HCT116 (cell line): ENCODE measurements at regions not wholly inside any gene's neighbourhood (a gene's known extent, or its start where the extent isn't known, plus 50 kb on each side); places are given as distances from the start of the nearest gene placed in this dataset.

Experiments
- ATAC-seq: fragments of 200-7000 bp; cut with Tn5 transposase; 2 replicates; pipeline ENCODE4 v1.9.1; 2020; ENCODE audit warnings: mild to moderate bottlenecking, moderate library complexity
- BruUV-seq: library from RNA; stranded (reverse); fragments of 400-500 nt; replicated peaks from 2 replicates; lab custom pipeline; 2021; lab: Mats Ljungman, UMichigan
- CTCF ChIA-PET: fragments of 300-600 bp; sonication (Branson Sonifier 250); formaldehyde crosslinking; loops from one replicate; lab custom pipeline; 2021; ENCODE audit warnings: antibody characterized with exemption; lab: Charles Lee
- POLR2A ChIA-PET: fragments of 300-600, 350-600 bp; sonication (Branson Sonifier 250); formaldehyde crosslinking; loops from one replicate; lab custom pipeline; 2021; ENCODE audit warnings: antibody characterized with exemption; lab: Charles Lee
- RAD21 ChIA-PET, 2 experiments: fragments of 300-600 bp; sonication (Branson Sonifier 250); formaldehyde crosslinking; loops; one replicate each; lab custom pipeline; 2023; ENCODE audit warnings: low total read pairs in 2 of 2; ENCODE audit not compliant: uncharacterized antibody in 2 of 2, unreplicated experiment in 2 of 2, low non-redundant PET in 1 of 2; lab: Charles Lee
- DNase-seq: peaks from one replicate; pipeline ENCODE4 v3.0.0-alpha.2; 2010; ENCODE audit warnings: low read depth, low spot score
- H2AFZ ChIP-seq: fragments of 200-600 bp; shearing (Covaris generic), sonication (generic); 2 replicates; pipeline ENCODE4 v1.6.1; 2017; ENCODE audit warnings: low read depth, mixed run types, mixed read lengths, antibody characterized with exemption, low read length; ENCODE audit not compliant: poor library complexity, severe bottlenecking
- H3K27ac ChIP-seq: 2 replicates; pipeline ENCODE4 v1.5.1; 2012; ENCODE audit warnings: low read depth, low read length
- H3K27me3 ChIP-seq: fragments of 200-600 bp; sonication (generic); 2 replicates; pipeline ENCODE4 v1.6.1; 2016; ENCODE audit warnings: mixed run types, low read length, mixed read lengths; ENCODE audit not compliant: insufficient read depth
- H3K36me3 ChIP-seq, 2 experiments: fragments of 200-500 bp in 1 of 2; fragments of 200-600 bp in 1 of 2; sonication (Bioruptor generic) in 1 of 2; sonication (generic) in 1 of 2; 2 replicates each; pipeline versions ENCODE4 v1.5.1 to v1.6.1; 2014 to 2016; ENCODE audit warnings: low read length in 2 of 2, inconsistent platforms in 1 of 2, mixed read lengths in 1 of 2, mixed run types in 1 of 2; ENCODE audit not compliant: insufficient read depth in 2 of 2, control insufficient read depth in 1 of 2
- H3K4me1 ChIP-seq, 2 experiments: fragments of 200-600 bp in 1 of 2; sonication (generic) in 1 of 2; 2 replicates each; pipeline versions ENCODE4 v1.5.1 to v1.6.1; 2012 to 2017; ENCODE audit warnings: low read length in 2 of 2, inconsistent platforms in 1 of 2, mild to moderate bottlenecking in 1 of 2, mixed read lengths in 1 of 2, mixed run types in 1 of 2, moderate library complexity in 1 of 2; ENCODE audit not compliant: insufficient read depth in 2 of 2, control insufficient read depth in 1 of 2
- H3K4me2 ChIP-seq: fragments of 200-600 bp; sonication (generic); 2 replicates; pipeline ENCODE4 v1.6.1; 2017; ENCODE audit warnings: mixed run types, low read length, mixed read lengths
- H3K4me3 ChIP-seq, 2 experiments: fragments of 200-600 bp in 1 of 2; sonication (generic) in 1 of 2; replicated peaks in 1 of 2; 2 replicates each; pipeline ENCODE4 v1.5.1; 2011 to 2016; ENCODE audit warnings: low read length in 2 of 2, control low read depth in 1 of 2, low read depth in 1 of 2, mild to moderate bottlenecking in 1 of 2, mixed read lengths in 1 of 2, mixed run types in 1 of 2
- H3K79me2 ChIP-seq: fragments of 200-600 bp; sonication (generic); 2 replicates; pipeline ENCODE4 v1.6.1; 2017; ENCODE audit warnings: mild to moderate bottlenecking, mixed run types, low read length, moderate library complexity, mixed read lengths; ENCODE audit not compliant: insufficient read depth
- H3K9ac ChIP-seq: fragments of 200-600 bp; sonication (generic); 2 replicates; pipeline ENCODE4 v1.6.1; 2016; ENCODE audit warnings: low read length, mixed read lengths
- H3K9me2 ChIP-seq: fragments of 200-600 bp; sonication (generic), shearing (Covaris generic); 2 replicates; pipeline ENCODE4 v1.6.1; 2017; ENCODE audit warnings: mixed run types, mild to moderate bottlenecking, moderate library complexity; ENCODE audit not compliant: insufficient read depth
- H3K9me3 ChIP-seq, 2 experiments: fragments of 200-500 bp in 1 of 2; fragments of 200-600 bp in 1 of 2; sonication (Bioruptor generic) in 1 of 2; sonication (generic) in 1 of 2; 2 replicates each; pipeline ENCODE4 v1.6.1; 2014 to 2017; ENCODE audit warnings: low read length in 2 of 2, mixed read lengths in 2 of 2, inconsistent platforms in 1 of 2, low read depth in 1 of 2, mild to moderate bottlenecking in 1 of 2, mixed run types in 1 of 2, moderate library complexity in 1 of 2; ENCODE audit not compliant: control insufficient read depth in 1 of 2, insufficient read depth in 1 of 2
- H4K20me1 ChIP-seq: fragments of 200-600 bp; sonication (generic), shearing (Covaris generic); 2 replicates; pipeline ENCODE4 v1.6.1; 2017; ENCODE audit warnings: mixed run types, mild to moderate bottlenecking, moderate library complexity; ENCODE audit not compliant: insufficient read depth
- ATF3 ChIP-seq: IDR thresholded peaks from 2 replicates; pipeline ENCODE4 v1.6.1; 2012
- CBX3 ChIP-seq: IDR thresholded peaks from 2 replicates; pipeline ENCODE4 v1.6.1; 2012; ENCODE audit warnings: low read depth
- CEBPB ChIP-seq: IDR thresholded peaks from 2 replicates; pipeline ENCODE4 v1.6.1; 2012; ENCODE audit warnings: low read depth
- CTCF ChIP-seq, 3 experiments: fragments of 200-600 bp in 1 of 3; sonication (generic) in 1 of 3; IDR thresholded peaks in 2 of 3; conservative IDR thresholded peaks in 1 of 3; 2 replicates each; pipeline ENCODE4 v1.5.1; 2012 to 2017; ENCODE audit warnings: low read depth in 2 of 3, low read length in 2 of 3, antibody characterized with exemption in 1 of 3, borderline replicate concordance in 1 of 3, control low read depth in 1 of 3, mild to moderate bottlenecking in 1 of 3, mixed read lengths in 1 of 3, mixed run types in 1 of 3, moderate library complexity in 1 of 3; ENCODE audit not compliant: insufficient read depth in 1 of 3
- ELF1 ChIP-seq: IDR thresholded peaks from 2 replicates; pipeline ENCODE4 v1.6.1; 2012; ENCODE audit warnings: low read depth, borderline replicate concordance
- EZH2 ChIP-seq: fragments of 200-600 bp; sonication (generic); IDR thresholded peaks from 2 replicates; pipeline ENCODE4 v1.6.1; 2017; ENCODE audit warnings: antibody characterized with exemption, mixed run types
- EZH2phosphoT487 ChIP-seq: fragments of 200-600 bp; IDR thresholded peaks from 2 replicates; pipeline ENCODE4 v1.6.1; 2018; ENCODE audit warnings: antibody characterized with exemption, borderline replicate concordance
- FOSL1 ChIP-seq: IDR thresholded peaks from 2 replicates; pipeline ENCODE4 v1.6.1; 2012; ENCODE audit warnings: low read depth
- JUND ChIP-seq: IDR thresholded peaks from 2 replicates; pipeline ENCODE4 v1.6.1; 2012
- MAX ChIP-seq: IDR thresholded peaks from 2 replicates; pipeline ENCODE4 v1.6.1; 2012
- POLR2A ChIP-seq: IDR thresholded peaks from 2 replicates; pipeline ENCODE4 v1.7.0; 2011; ENCODE audit warnings: borderline replicate concordance; ENCODE audit not compliant: insufficient read depth, insufficient read length; ENCODE audit errors: extremely low read depth
- POLR2AphosphoS5 ChIP-seq: IDR thresholded peaks from 2 replicates; pipeline ENCODE4 v1.6.1; 2011; ENCODE audit warnings: mild to moderate bottlenecking, low read depth, low read length, moderate library complexity
- RAD21 ChIP-seq: IDR thresholded peaks from 2 replicates; pipeline ENCODE4 v1.6.1; 2012; ENCODE audit warnings: low read depth, mild to moderate bottlenecking
- SP1 ChIP-seq: IDR thresholded peaks from 2 replicates; pipeline ENCODE4 v1.6.1; 2012; ENCODE audit warnings: low read depth
- SRF ChIP-seq: IDR thresholded peaks from 2 replicates; pipeline ENCODE4 v1.6.1; 2012; ENCODE audit warnings: low read depth
- YY1 ChIP-seq: IDR thresholded peaks from 2 replicates; pipeline ENCODE4 v1.6.1; 2011; ENCODE audit warnings: low read length, low read depth, moderate library complexity, mild to moderate bottlenecking; ENCODE audit not compliant: insufficient replicate concordance; ENCODE audit errors: extremely low read depth
- ZBTB33 ChIP-seq: IDR thresholded peaks from 2 replicates; pipeline ENCODE4 v1.6.1; 2011; ENCODE audit warnings: mild to moderate bottlenecking, low read length, moderate library complexity; ENCODE audit not compliant: insufficient replicate concordance; ENCODE audit errors: extremely low read depth
- intact Hi-C: fragments of 100-400 bp; cut with micrococcal nuclease; formaldehyde crosslinking; loops from 2 replicates; pipeline ENCODE4 v1.10.0; 2022

GRCh38 chr6:86822747-86823146 lies 114.6 kb upstream of the HTR1E start:
- Histone ChIP-seq H3K79me2 (no peaks in the 10 kb centered on the region), H2AFZ (no peak overlapping the region), H3K9me3 (no peaks in the 10 kb centered on the region), H3K36me3 (no peaks in the 10 kb centered on the region), H3K4me1 (no peaks in the 10 kb centered on the region), H3K9me2 (no peaks in the 10 kb centered on the region), H3K4me2 (no peak overlapping the region), H4K20me1 (no peaks in the 10 kb centered on the region), H3K27me3 (no peaks in the 10 kb centered on the region), H3K4me3 (no peak overlapping the region), H3K27ac (no peak overlapping the region), H3K9ac (no peak overlapping the region)
- BruUV-seq = no TSS peak
- TF ChIP-seq FOSL1 (no peak), MAX (no peak), EZH2 (no peak), SRF (no peak), POLR2A (no peak), SP1 (no peak), YY1 (no peak), CBX3 (no peak), EZH2phosphoT487 (no peak), CTCF (IDR thresholded peaks at IDR 0.05 in 2 of 3, conservative IDR thresholded peaks at IDR 0.05 in 1 of 3; ENCODE audit: borderline replicate concordance in 1 of 3, insufficient read depth in 1 of 3, low read depth in 2 of 3, low read length in 2 of 3) (no peak), JUND (no peak), ATF3 (no peak), RAD21 (no peak), POLR2AphosphoS5 (no peak), ZBTB33 (no peak), CEBPB (no peak), ELF1 (no peak)
- ChIA-PET POLR2A (no interaction called here), RAD21 (no interaction called here), CTCF (no interaction called here)
- no peak for ATAC-seq
- no peak for DNase-seq
- intact Hi-C loops = no loop called here
